Esophagus squamous epithelium (tissue), 5 donors: ENCODE measurements at regions not wholly inside any gene's neighbourhood (a gene's known extent, or its start where the extent isn't known, plus 50 kb on each side); places are given as distances from the start of the nearest gene placed in this dataset.

Experiments used
- DNase-seq: peaks from one replicate; lab custom pipeline; 2025; lab: John Stamatoyannopoulos, UW
- H3K27ac ChIP-seq, 4 donors: fragments of 200-600 bp; sonication (generic); one replicate each; pipeline ENCODE4 v1.5.1; 2016 to 2019; ENCODE audit warnings: mild to moderate bottlenecking in 1 of 4
- H3K27me3 ChIP-seq, 4 donors: fragments of 200-600 bp; sonication (generic); 1 replicate in 3 of 4; 2 replicates in 1 of 4; pipeline versions ENCODE4 v1.5.1 to v1.6.0; 2017 to 2021; ENCODE audit warnings: antibody characterized with exemption in 1 of 4
- H3K36me3 ChIP-seq, 3 donors: fragments of 200-600 bp; sonication (generic); one replicate each; pipeline ENCODE4 v1.5.1; 2016 to 2019
- H3K4me1 ChIP-seq, 3 donors: fragments of 200-600 bp; sonication (generic); one replicate each; pipeline ENCODE4 v1.5.1; 2017 to 2019
- H3K4me3 ChIP-seq, 4 donors: fragments of 200-600 bp; sonication (generic); 1 replicate in 3 of 4; 2 replicates in 1 of 4; pipeline ENCODE4 v1.5.1; 2016 to 2019; ENCODE audit warnings: mild to moderate bottlenecking in 2 of 4, moderate library complexity in 1 of 4
- H3K9me3 ChIP-seq, 3 donors: fragments of 200-600 bp; sonication (generic); one replicate each; pipeline ENCODE4 v1.5.1; 2016 to 2019
- CTCF ChIP-seq, 6 experiments: fragments of 450-650 bp in 4 of 6; fragments of 200-600 bp in 2 of 6; sonication (generic) in 2 of 6; IDR thresholded peaks; one replicate each; pipeline ENCODE4 v1.5.1; 2016 to 2019; ENCODE audit warnings: antibody characterized with exemption in 6 of 6, mild to moderate bottlenecking in 4 of 6, moderate library complexity in 4 of 6
- POLR2A ChIP-seq, 4 donors: fragments of 450-650 bp; IDR thresholded peaks; one replicate each; pipeline ENCODE4 v1.6.1; 2017; ENCODE audit warnings: antibody characterized with exemption in 4 of 4, mild to moderate bottlenecking in 4 of 4, moderate library complexity in 3 of 4
- WGBS, 2 donors: methylation state at CpG; one replicate each; pipeline ENCODE4 v1.1.5; 2018; 5-methylcytosine and 5-hydroxymethylcytosine counted together
- intact Hi-C: fragments of 100-400 bp; cut with DNase I; formaldehyde crosslinking; loops from one replicate; pipeline ENCODE4 v1.15.0; 2022
- donor health status: DM: yes; HTN: yes; CAD: no.

- Histone ChIP-seq H3K27me3 (no peaks in the 10 kb centered on the region), H3K4me1 (peaks cover 0 to 1% (median 0%) of the 10 kb centered on the region in 3 donors), H3K36me3 (no peaks in the 10 kb centered on the region), H3K9me3 (no peaks in the 10 kb centered on the region), H3K4me3 (no peak overlapping the region), H3K27ac (no peak overlapping the region)
- no peak for DNase-seq
- intact Hi-C loops = no loop called here
- TF ChIP-seq POLR2A (IDR thresholded peaks at IDR 0.05) (no peak), CTCF (IDR thresholded peaks at IDR 0.05) (no peak)
Measured at GRCh38 chr2:12813166-12813565, 96.4 kb downstream of the TRIB2 start.

DNA sequence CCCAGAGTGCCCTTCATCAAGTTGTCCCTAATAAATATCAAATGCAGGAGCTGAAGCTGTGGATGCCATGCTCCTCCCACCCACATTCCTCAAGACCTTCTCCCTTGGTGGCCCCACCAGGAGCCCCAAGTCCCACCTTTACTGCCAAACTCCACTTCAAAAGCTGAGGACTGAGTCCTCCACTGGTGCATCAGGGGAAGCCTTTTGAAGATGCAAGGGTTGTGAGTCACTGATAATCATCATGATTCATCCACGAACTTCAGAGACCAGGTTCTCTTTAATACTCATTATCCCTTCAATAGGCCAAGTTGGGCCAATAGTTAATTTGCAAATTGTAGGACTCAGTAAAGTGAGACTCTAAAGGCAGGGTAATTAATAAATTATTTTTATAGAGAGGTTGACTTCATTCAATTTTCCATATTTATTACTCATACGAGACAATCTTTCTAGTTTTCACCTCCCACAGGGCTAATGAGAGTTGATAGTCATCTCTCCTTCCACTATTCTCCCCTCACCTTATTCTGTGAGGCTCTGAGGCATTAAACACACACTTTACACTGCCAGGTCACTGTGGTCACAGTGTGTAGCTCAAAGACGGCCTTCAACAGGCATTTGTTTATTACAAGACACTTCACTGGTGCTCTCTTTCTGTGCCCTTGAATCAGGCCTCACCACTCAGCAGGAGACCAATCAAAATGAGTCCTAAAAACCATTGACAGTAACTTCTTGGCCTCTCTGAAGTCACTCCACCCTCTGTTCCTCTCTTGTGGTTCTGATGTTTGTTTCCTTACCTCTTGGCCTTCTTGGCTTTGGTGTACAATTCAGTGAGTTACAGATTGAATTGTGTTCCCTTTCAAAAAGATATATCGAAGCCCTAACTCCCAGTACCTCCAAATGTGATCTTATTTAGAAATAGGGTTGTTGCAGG, 99.9 kb downstream of the TRIB2 start:
- TF ChIP-seq CTCF (IDR thresholded peaks at IDR 0.05) (no peak), POLR2A (IDR thresholded peaks at IDR 0.05) (no peak)
- Histone ChIP-seq H3K27me3 (no peaks in the 10 kb centered on the region), H3K4me1 (peaks cover 0 to 19% (median 10%) of the 10 kb centered on the region in 3 donors), H3K36me3 (no peaks in the 10 kb centered on the region), H3K27ac (no peak overlapping the region), H3K4me3 (no peak overlapping the region), H3K9me3 (no peaks in the 10 kb centered on the region)
- no peak for DNase-seq
- WGBS, 2 donors = 67 to 71% methylated on average over 4 of the region's 4 CpGs
- intact Hi-C loops = no loop called here

DNA sequence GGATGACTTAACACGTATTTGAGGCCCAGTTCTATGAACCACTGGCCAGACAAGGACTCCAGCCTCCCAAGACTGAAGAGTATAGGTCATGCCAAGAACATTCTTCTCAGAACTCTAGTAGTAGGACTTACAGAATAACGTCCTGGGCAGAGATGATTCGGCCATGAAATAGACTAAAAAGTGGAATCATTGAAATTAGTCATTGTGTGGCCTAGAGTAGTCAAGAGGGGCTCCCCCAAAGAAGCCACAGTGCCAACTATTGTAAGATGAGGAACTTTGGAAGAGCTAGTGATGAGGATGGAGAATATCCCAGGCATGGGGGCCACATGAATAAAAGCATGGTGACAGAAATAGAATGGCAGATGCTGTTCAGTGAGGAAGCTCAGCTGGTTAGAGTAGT, 101.1 kb downstream of the TRIB2 start:
- WGBS, 2 donors = 69 to 82% methylated on average over 3 of the region's 3 CpGs
- no peak for DNase-seq
- peak overlapping the region in 3 of 4 donors; percentile 66 to 83 (median 81) for H3K27ac ChIP-seq
- intact Hi-C loops = no loop called here
- no peaks in the 10 kb centered on the region for H3K27me3 ChIP-seq
- peaks cover 0 to 19% (median 10%) of the 10 kb centered on the region in 3 donors for H3K4me1 ChIP-seq
- no peaks in the 10 kb centered on the region for H3K9me3 ChIP-seq
- H3K4me3 ChIP-seq = no peak overlapping the region
- no peaks in the 10 kb centered on the region for H3K36me3 ChIP-seq
- TF ChIP-seq POLR2A (IDR thresholded peaks at IDR 0.05) (no peak), CTCF (IDR thresholded peaks at IDR 0.05) (no peak)

- DNase-seq = no peak
- peak overlapping the region; percentile 43 to 83 (median 74) for H3K27ac ChIP-seq
- H3K4me3 ChIP-seq = no peak overlapping the region
- TF ChIP-seq CTCF (IDR thresholded peaks at IDR 0.05) (no peak), POLR2A (IDR thresholded peaks at IDR 0.05) (no peak)
- H3K4me1 ChIP-seq = peaks cover 0 to 19% (median 10%) of the 10 kb centered on the region in 3 donors
- no peaks in the 10 kb centered on the region for H3K36me3 ChIP-seq
- 74 to 79% methylated on average over 11 of the region's 11 CpGs for WGBS, 2 donors
- intact Hi-C loops = no loop called here
- H3K9me3 ChIP-seq = no peaks in the 10 kb centered on the region
- H3K27me3 ChIP-seq = peaks cover 0 to under 1% (median 0%) of the 10 kb centered on the region in 4 donors
Measured at GRCh38 chr2:12818416-12819102, 101.8 kb downstream of the TRIB2 start.

DNA sequence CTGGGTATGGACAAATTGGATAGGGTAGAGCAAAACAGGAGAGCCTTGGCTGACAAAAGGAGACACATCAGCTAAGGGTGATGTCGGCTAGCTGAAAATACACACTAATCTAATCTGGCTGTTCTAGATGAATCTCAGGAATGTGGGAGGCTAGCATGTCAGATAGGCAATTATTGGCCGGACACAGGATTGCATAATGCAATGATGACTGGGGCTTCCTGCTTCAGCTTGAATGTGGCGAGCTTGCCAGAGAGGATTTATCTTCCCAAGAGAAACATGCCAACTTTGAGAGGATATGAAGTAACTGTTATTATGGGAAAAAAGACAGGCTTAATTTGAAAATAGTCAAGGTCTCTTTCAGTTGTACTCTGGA, 102.4 kb downstream of the TRIB2 start:
- H3K27ac ChIP-seq = peak overlapping the region; percentile 43 to 83 (median 74)
- DNase-seq = peak; percentile 36
- H3K4me1 ChIP-seq = peaks cover 0 to 24% (median 14%) of the 10 kb centered on the region in 3 donors
- H3K9me3 ChIP-seq = no peaks in the 10 kb centered on the region
- no peak overlapping the region for H3K4me3 ChIP-seq
- intact Hi-C loops = no loop called here
- H3K36me3 ChIP-seq = no peaks in the 10 kb centered on the region
- H3K27me3 ChIP-seq = peaks cover 0 to 5% (median 0%) of the 10 kb centered on the region in 4 donors
- TF ChIP-seq CTCF (IDR thresholded peaks at IDR 0.05) = no peak
- 5 to 18% methylated on average over 3 of the region's 3 CpGs for WGBS, 2 donors
